ENCODE measurements at regions not wholly inside any gene's neighbourhood (a gene's known extent, or its start where the extent isn't known, plus 50 kb on each side); places are given as distances from the start of the nearest gene placed in this dataset.
A peak's percentile ranks its signal among the peaks of the same experiment; 100 is the strongest.

DNA sequence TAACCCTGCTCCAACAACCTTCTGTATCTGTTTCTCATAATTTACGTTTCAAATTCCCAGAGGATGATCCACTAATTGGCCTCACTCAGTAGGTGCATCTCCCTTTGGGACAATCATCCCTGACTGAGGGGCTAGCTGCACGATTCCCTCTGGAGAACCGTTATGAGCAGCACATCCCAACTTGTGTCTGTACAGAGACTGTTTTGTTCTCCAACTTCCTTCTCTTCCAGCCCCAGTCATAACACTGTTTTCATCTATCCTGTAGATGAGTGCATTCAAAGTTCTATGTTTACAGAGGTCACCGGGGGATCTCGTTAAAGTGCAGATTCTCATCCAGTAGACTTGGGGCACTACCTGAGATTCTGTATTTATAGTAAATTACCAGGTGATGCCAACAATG is 187.2 kb downstream of the REEP3 start:
- no peak for DNase-seq (ENCODE audit: low spot score)

- DNase-seq (ENCODE audit: low spot score): no peak
These were observed 189.5 kb downstream of the REEP3 start for GRCh38 chr10:63710703-63711102.

- DNase-seq (ENCODE audit: low spot score): no peak
These were observed 190.2 kb downstream of the REEP3 start for GRCh38 chr10:63711361-63711760.

DNA sequence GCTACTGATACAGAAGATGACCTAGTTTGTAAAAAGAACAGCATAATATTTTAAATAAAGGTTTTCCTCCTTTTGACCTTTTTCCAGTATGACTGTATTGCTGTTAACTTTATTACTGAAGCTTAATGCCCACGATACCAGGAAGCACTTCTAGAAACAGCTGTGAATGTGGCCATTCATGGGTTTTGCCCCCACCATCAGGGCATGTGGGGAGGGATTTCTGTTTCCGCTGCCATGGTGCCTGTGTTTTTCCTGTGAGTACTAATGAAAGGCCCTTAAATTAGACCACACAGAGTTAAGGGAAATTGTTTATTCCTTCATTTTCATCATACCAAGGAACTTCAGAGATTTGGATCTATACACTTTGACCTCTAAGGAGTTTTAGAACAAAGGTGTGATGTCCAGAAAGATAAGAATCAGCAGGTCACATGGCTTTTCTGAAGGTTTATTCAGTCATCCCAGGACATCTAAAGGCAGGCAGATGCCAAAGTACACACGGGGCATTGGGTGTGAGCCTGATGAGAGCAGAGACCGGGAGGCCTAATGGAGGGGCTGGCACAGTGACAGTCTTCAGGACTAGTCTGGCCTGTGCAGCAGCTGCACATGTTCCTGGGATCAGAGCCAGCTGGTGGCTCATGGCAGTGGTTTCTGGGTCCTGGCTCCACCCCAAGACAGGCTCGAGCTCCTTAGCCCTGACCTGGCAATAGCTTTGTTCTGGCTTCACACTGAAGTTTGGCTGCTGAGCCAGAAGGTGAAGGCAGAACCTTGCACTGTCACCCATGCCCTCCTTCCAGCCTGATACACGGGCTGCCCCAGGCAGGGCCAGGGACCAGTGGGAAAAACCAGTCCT is 190.9 kb downstream of the REEP3 start:
- no peak for DNase-seq (ENCODE audit: low spot score)

DNA sequence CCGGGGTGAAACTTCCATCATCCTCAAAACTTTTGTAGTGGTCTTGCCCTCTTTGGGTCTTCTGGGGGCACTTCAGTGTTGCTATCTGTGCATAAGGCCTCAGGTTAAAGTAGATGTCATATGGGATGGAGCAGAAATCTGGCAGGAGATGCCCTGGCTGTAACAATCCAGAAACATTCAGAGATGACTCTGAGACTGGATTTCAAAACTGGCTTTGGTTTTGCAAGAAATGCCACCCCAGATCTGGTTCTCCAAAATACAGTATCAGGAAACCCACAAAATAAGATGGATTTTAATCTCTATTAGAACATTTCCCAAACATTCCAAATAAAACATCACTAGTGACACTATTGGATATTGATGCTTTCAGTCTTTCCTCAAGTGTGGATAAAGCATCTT is 191.5 kb downstream of the REEP3 start:
- no peak for DNase-seq (ENCODE audit: low spot score)

GRCh38 chr10:63713191-63714144 is 192.3 kb downstream of the REEP3 start:
- DNase-seq (ENCODE audit: low spot score): no peak

DNA sequence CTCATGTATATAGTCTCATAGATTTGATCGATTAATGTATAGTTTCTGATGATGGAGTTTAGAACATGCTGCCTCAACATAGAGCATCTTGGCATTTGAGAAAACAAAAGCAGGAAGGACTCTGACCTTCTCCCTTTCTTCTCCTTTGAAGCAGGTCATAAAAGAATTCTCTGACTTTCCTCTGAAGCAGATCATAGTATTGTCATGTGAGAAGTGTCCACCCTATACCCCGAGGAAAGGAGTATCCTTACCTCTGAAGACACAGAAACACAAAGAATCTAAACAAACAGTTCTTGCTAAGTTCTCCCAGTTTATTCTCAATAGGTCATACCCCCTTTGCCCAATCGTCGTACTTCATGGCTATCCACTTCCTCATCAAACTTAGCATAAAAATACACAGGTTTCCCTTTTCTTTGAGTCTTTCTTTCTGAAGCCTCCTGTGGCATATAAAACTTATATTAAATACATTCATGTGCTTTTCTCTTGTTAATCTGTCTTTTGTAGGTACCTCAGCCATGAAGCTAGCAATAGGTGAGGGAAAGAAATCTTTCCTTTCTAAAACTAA is 194.9 kb downstream of the REEP3 start:
- no peak for DNase-seq (ENCODE audit: low spot score)

- DNase-seq (ENCODE audit: low spot score): no peak
These were observed 196.0 kb downstream of the REEP3 start for GRCh38 chr10:63717027-63717715.

DNA sequence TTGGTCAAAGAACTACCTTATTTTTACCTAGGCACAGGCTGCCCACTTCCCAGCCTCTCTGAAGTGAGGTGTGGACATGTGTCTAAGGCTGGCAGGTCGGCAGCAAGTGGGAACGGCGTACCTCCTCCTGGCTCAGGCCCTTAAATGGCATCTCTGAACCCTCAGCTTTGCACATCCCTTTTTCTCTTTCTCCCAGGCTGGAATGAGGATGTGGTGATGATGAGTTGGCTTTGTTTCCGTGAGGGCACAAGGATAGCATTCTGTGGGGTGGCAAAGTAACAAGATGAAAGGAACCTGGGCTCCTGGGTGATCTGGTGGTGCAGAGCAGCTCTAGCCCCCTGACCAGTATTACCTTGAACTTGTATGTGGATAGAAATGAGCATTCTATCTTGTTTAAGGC is 196.8 kb downstream of the REEP3 start:
- DNase-seq (ENCODE audit: low spot score): no peak

- no peak for DNase-seq (ENCODE audit: low spot score)
These were observed 197.2 kb downstream of the REEP3 start for GRCh38 chr10:63718421-63718820.

DNA sequence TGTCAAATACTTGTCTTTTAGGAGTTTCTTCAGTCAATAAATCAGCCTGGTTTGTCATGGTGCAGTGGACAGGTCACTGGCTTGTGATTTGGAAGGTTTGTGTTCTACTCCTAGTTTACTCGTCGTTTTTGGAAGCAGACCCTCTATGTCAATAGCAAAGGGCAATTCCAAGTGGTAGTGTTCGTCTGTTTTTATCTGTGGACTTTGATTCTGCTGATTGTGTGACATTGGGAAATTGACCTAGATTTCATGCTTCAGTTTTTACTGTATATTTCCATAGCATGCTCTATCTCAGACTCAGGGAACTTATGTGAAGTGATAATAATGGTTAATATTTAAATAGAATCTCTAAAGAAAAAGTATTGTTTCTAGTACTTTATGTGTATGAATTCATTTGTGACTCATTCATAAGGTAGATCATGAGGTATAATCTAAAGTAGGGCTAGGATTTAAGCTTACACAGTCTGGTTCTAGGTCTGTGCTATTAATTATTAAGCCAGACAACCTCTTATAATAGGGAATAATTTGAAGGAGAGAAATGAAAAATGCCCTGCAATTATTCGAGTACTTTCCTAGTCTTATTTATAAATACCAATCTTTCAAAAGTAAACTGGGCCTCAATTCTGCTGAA is 198.1 kb downstream of the REEP3 start:
- DNase-seq (ENCODE audit: low spot score): no peak

GRCh38 chr10:63720072-63720537 is 198.9 kb downstream of the REEP3 start:
- DNase-seq (ENCODE audit: low spot score): no peak

- no peak for DNase-seq (ENCODE audit: low spot score)
These were observed 199.5 kb downstream of the REEP3 start for GRCh38 chr10:63720676-63721075.

DNA sequence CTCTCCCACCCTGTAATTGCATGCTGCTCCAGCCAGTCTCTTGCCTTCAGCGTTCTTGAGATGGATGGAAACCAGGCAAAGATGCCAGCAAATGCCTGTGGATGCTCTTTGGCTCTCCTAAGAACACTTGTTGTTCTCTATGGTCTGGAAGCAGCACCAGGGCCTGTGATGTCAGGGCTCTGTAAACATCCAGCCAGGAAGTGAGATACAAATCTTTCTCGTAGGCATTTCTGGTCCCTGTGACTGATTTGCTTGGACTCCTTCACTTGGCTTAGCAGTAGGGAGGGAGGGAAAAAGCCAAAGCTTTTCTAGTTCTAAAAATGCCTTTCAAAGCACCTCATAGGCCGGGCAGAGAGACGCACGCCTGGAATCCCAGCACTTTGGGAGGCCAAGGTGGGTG is 201.3 kb downstream of the REEP3 start:
- no peak for DNase-seq (ENCODE audit: low spot score)

DNA sequence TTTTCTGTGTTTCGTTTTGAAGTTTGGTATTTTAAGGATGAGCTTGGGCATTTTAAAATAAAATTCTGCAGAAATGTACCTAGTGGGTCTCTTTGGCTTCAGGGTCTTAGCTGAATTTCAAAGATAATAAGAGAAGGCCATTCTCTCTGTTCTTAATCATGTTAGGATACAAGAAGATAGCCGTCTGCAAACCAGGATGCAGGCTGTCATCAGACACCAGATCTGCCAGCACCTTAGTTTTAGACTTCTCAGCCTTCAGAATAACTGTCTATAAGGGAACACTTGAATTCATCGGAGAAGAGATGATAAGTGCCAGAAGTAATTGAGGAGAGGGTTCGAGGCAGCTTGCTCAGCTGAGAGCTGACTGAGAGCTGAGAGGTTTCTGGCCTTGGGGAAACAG is 202.1 kb downstream of the REEP3 start:
- DNase-seq (ENCODE audit: low spot score): no peak

DNA sequence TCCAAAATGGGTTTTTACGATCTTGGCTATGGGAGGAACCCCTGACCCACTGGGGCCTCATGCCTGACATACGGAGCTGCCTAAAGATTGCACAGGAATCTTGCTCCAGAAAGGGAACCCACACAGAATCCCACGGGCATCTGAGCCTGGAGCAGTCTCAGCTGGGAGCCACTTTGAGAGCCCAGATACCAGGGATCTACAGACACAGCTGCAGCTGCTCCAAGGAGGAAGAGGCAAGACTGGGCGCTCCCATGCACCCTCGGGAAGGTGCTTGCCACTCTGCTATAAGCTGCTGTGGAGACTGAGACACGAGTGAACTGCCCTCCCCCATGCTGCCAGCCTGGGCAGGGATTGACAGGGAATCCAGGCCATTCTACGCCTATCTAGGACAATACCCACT is 202.5 kb downstream of the REEP3 start:
- DNase-seq (ENCODE audit: low spot score): no peak

GRCh38 chr10:63724922-63725321 is 203.7 kb downstream of the REEP3 start:
- DNase-seq (ENCODE audit: low spot score): no peak

- DNase-seq (ENCODE audit: low spot score): no peak
These were observed 205.7 kb downstream of the REEP3 start for GRCh38 chr10:63726867-63727266.

DNA sequence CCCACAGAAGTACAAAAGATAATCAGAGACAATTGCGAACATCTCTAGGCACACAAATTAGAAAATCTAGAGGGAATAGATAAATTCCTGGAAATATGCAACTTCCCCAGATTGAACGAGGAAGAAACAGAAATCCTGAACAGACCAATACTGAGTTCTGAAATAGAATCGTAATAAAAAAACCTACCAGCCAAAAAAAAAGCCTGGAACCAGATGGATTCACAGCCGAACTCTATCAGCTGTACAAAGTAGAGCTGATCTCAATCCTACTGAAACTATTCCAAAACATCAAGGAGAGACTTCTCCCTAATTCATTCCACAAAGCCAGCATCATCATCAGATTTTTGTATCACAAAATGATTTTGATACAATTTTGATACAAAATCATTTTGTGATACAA is 206.4 kb downstream of the REEP3 start:
- DNase-seq (ENCODE audit: low spot score): no peak

DNA sequence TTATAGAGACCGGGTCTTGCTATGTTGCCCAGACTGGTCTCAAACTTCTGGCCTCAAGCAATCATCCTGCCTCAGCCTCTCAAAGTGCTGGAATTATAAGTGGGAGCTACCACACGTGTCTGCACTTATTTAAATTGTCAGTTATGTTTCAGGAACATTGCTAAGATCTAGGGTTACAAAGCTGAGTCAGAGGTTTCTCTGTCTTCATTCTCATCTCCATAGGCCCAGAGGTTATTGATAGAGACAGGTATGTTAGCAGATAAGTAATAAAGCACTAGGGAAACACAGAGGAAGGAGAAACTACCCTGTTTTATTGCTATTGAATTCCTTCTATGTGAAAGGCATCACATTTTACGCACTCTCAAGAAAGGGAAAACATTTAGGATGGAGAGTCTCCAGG is 214.1 kb downstream of the REEP3 start:
- no peak for DNase-seq (ENCODE audit: low spot score)

DNA sequence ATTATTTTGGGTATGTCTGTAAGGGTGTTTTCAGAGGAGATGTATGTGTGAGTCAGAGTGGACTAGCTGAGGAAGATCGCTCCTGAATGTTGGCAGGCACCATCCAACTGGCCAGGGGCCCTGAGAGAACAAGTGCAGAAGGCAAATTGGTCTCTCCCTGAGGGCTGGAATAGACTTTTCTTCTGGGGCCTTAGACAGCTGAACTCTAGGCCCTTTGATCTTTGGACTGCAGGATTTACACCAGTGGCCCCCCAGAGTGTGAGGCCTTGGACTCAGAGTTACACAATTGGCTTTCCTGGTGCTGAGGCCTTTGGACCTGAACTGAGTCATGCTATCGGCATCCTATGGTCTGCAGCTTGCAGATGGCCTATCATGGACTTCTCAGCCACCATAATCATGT is 217.2 kb downstream of the REEP3 start:
- peak; percentile 33 for DNase-seq (ENCODE audit: low spot score)
